IMR-90 (cell line): ENCODE measurements at regions not wholly inside any gene's neighbourhood (a gene's known extent, or its start where the extent isn't known, plus 50 kb on each side); places are given as distances from the start of the nearest gene placed in this dataset.

Experiments used
- ATAC-seq: fragments of 200-7000 bp; cut with Tn5 transposase; 2 replicates; pipeline ENCODE4 v1.9.1; 2020; ENCODE audit warnings: low read depth, mild to moderate bottlenecking, moderate library complexity
- BruUV-seq: library from RNA; stranded (reverse); fragments of 400-500 nt; replicated peaks from 2 replicates; lab custom pipeline; 2021; lab: Mats Ljungman, UMichigan
- CTCF ChIA-PET: fragments of 300-600 bp; formaldehyde crosslinking; extraction: SDS; loops from one replicate; lab custom pipeline; 2021; ENCODE audit warnings: antibody characterized with exemption; lab: Yijun Ruan, JAX
- POLR2A ChIA-PET: fragments of 300-600 bp; sonication (Branson Sonifier 250); formaldehyde crosslinking; loops from one replicate; lab custom pipeline; 2022; ENCODE audit warnings: antibody characterized with exemption; ENCODE audit not compliant: unreplicated experiment; lab: Charles Lee
- DNase-seq: peaks from one replicate; pipeline ENCODE4 v3.0.0; 2013
- H2AFZ ChIP-seq: replicated peaks from 2 replicates; pipeline ENCODE3; 2013; ENCODE audit warnings: low read length, mild to moderate bottlenecking; ENCODE audit not compliant: poor library complexity
- H2AK5ac ChIP-seq: 2 replicates; pipeline ENCODE4 v1.6.1; 2013; ENCODE audit warnings: low read depth, low read length, inconsistent platforms
- H2AK9ac ChIP-seq: replicated peaks from 2 replicates; pipeline ENCODE3; 2013; ENCODE audit warnings: mild to moderate bottlenecking, low read depth, low read length, moderate library complexity; ENCODE audit not compliant: poor library complexity
- H2BK120ac ChIP-seq: 2 replicates; pipeline ENCODE4 v1.6.1; 2013; ENCODE audit warnings: low read depth, low read length, inconsistent platforms
- H2BK15ac ChIP-seq: 3 replicates; pipeline ENCODE4 v1.6.1; 2013; ENCODE audit warnings: low read depth, low read length, inconsistent platforms
- H2BK20ac ChIP-seq: 2 replicates; pipeline ENCODE4 v1.6.1; 2013; ENCODE audit warnings: low read depth, mild to moderate bottlenecking, inconsistent platforms, low read length, moderate library complexity
- H2BK5ac ChIP-seq: 2 replicates; pipeline ENCODE4 v1.6.1; 2013; ENCODE audit warnings: mild to moderate bottlenecking, low read depth, low read length, inconsistent platforms; ENCODE audit not compliant: poor library complexity, severe bottlenecking
- H3K14ac ChIP-seq: replicated peaks from 2 replicates; pipeline ENCODE4 v1.6.1; 2013; ENCODE audit warnings: low read depth, low read length, inconsistent platforms
- H3K18ac ChIP-seq: 2 replicates; pipeline ENCODE4 v1.6.1; 2013; ENCODE audit warnings: low read depth, low read length, control low read depth
- H3K23ac ChIP-seq: 2 replicates; pipeline ENCODE4 v1.6.1; 2013; ENCODE audit warnings: low read depth, low read length, inconsistent platforms
- H3K27ac ChIP-seq: 2 replicates; pipeline ENCODE4 v1.5.1; 2013; ENCODE audit warnings: mild to moderate bottlenecking, control low read depth, low read length; ENCODE audit not compliant: insufficient read depth
- H3K27me3 ChIP-seq: 2 replicates; pipeline ENCODE4 v1.6.1; 2013; ENCODE audit warnings: low read length; ENCODE audit not compliant: control insufficient read depth, insufficient read depth
- H3K36me3 ChIP-seq: 2 replicates; pipeline ENCODE4 v1.6.1; 2013; ENCODE audit warnings: low read length, mixed read lengths; ENCODE audit not compliant: control insufficient read depth, insufficient read depth
- H3K4ac ChIP-seq: 2 replicates; pipeline ENCODE4 v1.6.1; 2013; ENCODE audit warnings: low read depth, low read length, inconsistent platforms
- H3K4me1 ChIP-seq: 2 replicates; pipeline ENCODE4 v1.6.1; 2013; ENCODE audit warnings: low read length, mixed read lengths; ENCODE audit not compliant: control insufficient read depth, insufficient read depth
- H3K4me2 ChIP-seq: 2 replicates; pipeline ENCODE4 v1.6.1; 2013; ENCODE audit warnings: low read depth, mild to moderate bottlenecking, control low read depth, low read length, moderate library complexity
- H3K4me3 ChIP-seq: 2 replicates; pipeline ENCODE4 v1.5.1; 2013; ENCODE audit warnings: low read depth, mild to moderate bottlenecking, control low read depth, low read length, moderate library complexity; ENCODE audit not compliant: insufficient read depth
- H3K56ac ChIP-seq: 2 replicates; pipeline ENCODE4 v1.6.1; 2013; ENCODE audit warnings: low read length, inconsistent platforms; ENCODE audit not compliant: insufficient read depth; ENCODE audit errors: extremely low read depth
- H3K79me1 ChIP-seq, 2 experiments: 2 replicates each; pipeline ENCODE4 v1.6.1; 2013; ENCODE audit warnings: low read length in 2 of 2, inconsistent platforms in 1 of 2, low read depth in 1 of 2
- H3K9ac ChIP-seq: 2 replicates; pipeline ENCODE4 v1.6.1; 2013; ENCODE audit warnings: low read depth, low read length, control low read depth
- H3K9me1 ChIP-seq: 2 replicates; pipeline ENCODE4 v1.6.1; 2013; ENCODE audit warnings: low read length, inconsistent platforms; ENCODE audit not compliant: insufficient read depth
- H3K9me3 ChIP-seq: 2 replicates; pipeline ENCODE4 v1.6.1; 2013; ENCODE audit warnings: low read length; ENCODE audit not compliant: control insufficient read depth, insufficient read depth
- H4K20me1 ChIP-seq: 2 replicates; pipeline ENCODE4 v1.6.1; 2013; ENCODE audit warnings: low read length, inconsistent platforms; ENCODE audit not compliant: insufficient read depth
- H4K5ac ChIP-seq: 2 replicates; pipeline ENCODE4 v1.6.1; 2013; ENCODE audit warnings: mild to moderate bottlenecking, low read depth, low read length, control low read depth
- H4K8ac ChIP-seq, 2 experiments: 2 replicates each; pipeline ENCODE4 v1.6.1; 2013; ENCODE audit warnings: low read depth in 2 of 2, low read length in 2 of 2, control low read depth in 1 of 2, inconsistent platforms in 1 of 2
- H4K91ac ChIP-seq: 2 replicates; pipeline ENCODE4 v1.6.1; 2013; ENCODE audit warnings: low read depth, low read length, inconsistent platforms; ENCODE audit not compliant: insufficient read depth
- CHD1 ChIP-seq: IDR thresholded peaks from 2 replicates; pipeline ENCODE4 v1.6.1; 2012; ENCODE audit warnings: low read depth, low read length, improper control_type of control experiment
- CTCF ChIP-seq: conservative IDR thresholded peaks from 2 replicates; pipeline ENCODE4 v1.5.1; 2012; ENCODE audit warnings: mild to moderate bottlenecking, low read depth, low read length, improper control_type of control experiment
- ELK1 ChIP-seq: fragments of 150-350 bp; IDR thresholded peaks from 2 replicates; pipeline ENCODE4 v1.6.1; 2016; ENCODE audit warnings: low read depth, mild to moderate bottlenecking, low read length, moderate library complexity, borderline replicate concordance
- MAFK ChIP-seq: IDR thresholded peaks from 2 replicates; pipeline ENCODE4 v1.6.1; 2012; ENCODE audit warnings: low read depth, low read length, improper control_type of control experiment
- MAZ ChIP-seq: IDR thresholded peaks from 2 replicates; pipeline ENCODE4 v1.6.1; 2012; ENCODE audit warnings: low read depth, mild to moderate bottlenecking, low read length, improper control_type of control experiment, moderate library complexity, borderline replicate concordance
- MXI1 ChIP-seq: IDR thresholded peaks from 2 replicates; pipeline ENCODE4 v1.6.1; 2012; ENCODE audit warnings: low read depth, mild to moderate bottlenecking, low read length, moderate library complexity, borderline replicate concordance
- NFE2L2 ChIP-seq: fragments of 150-350 bp; IDR thresholded peaks from 2 replicates; pipeline ENCODE4 v1.6.1; 2016; ENCODE audit warnings: low read depth, mild to moderate bottlenecking, low read length
- SMC3 ChIP-seq: fragments of 150-350 bp; IDR thresholded peaks from 2 replicates; pipeline ENCODE4 v1.6.1; 2016; ENCODE audit warnings: low read depth, mild to moderate bottlenecking, antibody characterized with exemption, low read length, moderate library complexity
- WGBS, 2 experiments: methylation state at CpG; one replicate each; pipeline versions ENCODE4 v1.1.5 to v1.1.7; 2013; ENCODE audit warnings: missing lambda C conversion rate in 2 of 2; ENCODE audit not compliant: insufficient read length in 1 of 2; ENCODE audit errors: extremely low coverage in 2 of 2; 5-methylcytosine and 5-hydroxymethylcytosine counted together
- dilution Hi-C: fragments of 300-500 bp; cut with HindIII; formaldehyde crosslinking; loops from one replicate; pipeline ENCODE4 v1.14.3; 2018; ENCODE audit warnings: low sequenced_read_pairs; ENCODE audit not compliant: unreplicated experiment
- in situ Hi-C: fragments of 300-500 bp; cut with MboI; formaldehyde crosslinking; loops from 3 replicates; pipeline ENCODE4 v1.14.3; 2019; ENCODE audit warnings: low sequenced_read_pairs, inconsistent platforms, mixed read lengths
- intact Hi-C: fragments of 100-400 bp; cut with micrococcal nuclease; formaldehyde crosslinking; loops from 2 replicates; pipeline ENCODE4 v1.10.0; 2022

GRCh38 chr9:115328228-115328627, 210.3 kb upstream of the TNC start:
- Histone ChIP-seq H3K27ac (peak overlapping the region; percentile 48; the same call in 1 of the 2 replicates), H2BK120ac (peak overlapping the region; percentile 79), H4K5ac (no peak overlapping the region; the same call in 1 of the 2 replicates), H2AK5ac (no peak overlapping the region; the same call in 1 of the 2 replicates), H3K27me3 (no peaks in the 10 kb centered on the region), H2BK5ac (peak overlapping the region; percentile 72), H3K23ac (0 out of 2 replicates have a peak overlapping the region, but pooled peaks have one; percentile 72), H3K4me2 (no peak overlapping the region), H3K14ac (peak overlapping the region; percentile 63; the same call in 1 of the 2 replicates), H3K18ac (no peak overlapping the region; the same call in 1 of the 2 replicates), H3K56ac (peak overlapping the region; percentile 16; the same call in 1 of the 2 replicates), H3K79me1 (no peaks in the 10 kb centered on the region), H2AFZ (peak overlapping the region; percentile 40), H3K9me3 (no peaks in the 10 kb centered on the region), H2BK20ac (peak overlapping the region; percentile 88), H3K36me3 (no peaks in the 10 kb centered on the region), H4K20me1 (no peaks in the 10 kb centered on the region), H3K9ac (no peak overlapping the region), H4K8ac (peak overlapping the region; percentile 2 to 15; a peak in 2 of 4 replicates), H2AK9ac (no peak overlapping the region), H3K9me1 (no peaks in the 10 kb centered on the region; the same call in 1 of the 2 replicates), H2BK15ac (0 out of 3 replicates have a peak overlapping the region, but pooled peaks have one; percentile 63), H3K4ac (peak overlapping the region; percentile 31), H4K91ac (peak overlapping the region; percentile 28; the same call in 1 of the 2 replicates), H3K4me1 (peaks cover 6% of the 10 kb centered on the region), H3K4me3 (no peak overlapping the region)
- 0% methylated on average over 1 of the region's 2 CpGs; no CpG with 5 or more reads in 1 of the 2 experiments for WGBS, 2 experiments
- ChIA-PET CTCF (interaction anchor here (0.6 kb wide), 1 partner anchor 648 kb away, joined by 7 read pairs; no protein-coding TSS in a partner anchor), POLR2A (interaction anchor here (0.6 kb wide), 1 partner anchor 15 kb away, joined by 12 read pairs; no protein-coding TSS in a partner anchor)
- intact Hi-C loops (no loop called here), dilution Hi-C loops (no loop called here), in situ Hi-C loops (no loop called here)
- TF ChIP-seq ELK1 (no peak), MAFK (peak; percentile 43; the same call in 1 of the 2 replicates), SMC3 (no peak), MAZ (no peak), MXI1 (no peak), NFE2L2 (no peak), CHD1 (no peak), CTCF (no peak)
- ATAC-seq (peak; percentile 75), DNase-seq (peak; percentile 76)
- no TSS peak for BruUV-seq
